Prostate gland (tissue), 2 donors: ENCODE measurements at regions not wholly inside any gene's neighbourhood (a gene's known extent, or its start where the extent isn't known, plus 50 kb on each side); places are given as distances from the start of the nearest gene placed in this dataset.

Experiments
- CTCF ChIP-seq, 4 experiments: fragments of 200-600 bp in 2 of 4; fragments of 450-650 bp in 2 of 4; sonication (generic) in 2 of 4; IDR thresholded peaks; 1 replicate in 3 of 4; 2 replicates in 1 of 4; pipeline ENCODE4 v1.5.1; 2016 to 2019; ENCODE audit warnings: antibody characterized with exemption in 4 of 4, mild to moderate bottlenecking in 2 of 4, moderate library complexity in 2 of 4
- POLR2A ChIP-seq: fragments of 450-650 bp; IDR thresholded peaks from one replicate; pipeline ENCODE4 v1.6.1; 2016; ENCODE audit warnings: antibody characterized with exemption, mild to moderate bottlenecking
- POLR2AphosphoS5 ChIP-seq: sonication (generic); formaldehyde crosslinking; IDR thresholded peaks from one replicate; pipeline ENCODE4 v1.6.1; 2017; ENCODE audit warnings: antibody characterized with exemption

- TF ChIP-seq POLR2AphosphoS5 = no peak
- TF ChIP-seq CTCF (IDR thresholded peaks at IDR 0.05) = no peak
- TF ChIP-seq POLR2A = no peak
These were observed 311.0 kb downstream of the NSG2 start for GRCh38 chr5:174356536-174356935.
